ENCODE measurements at regions not wholly inside any gene's neighbourhood (a gene's known extent, or its start where the extent isn't known, plus 50 kb on each side); places are given as distances from the start of the nearest gene placed in this dataset.
"Not testable (repeated sequence)": the region's sequence is repeated elsewhere in the genome, so short reads cannot be mapped to it uniquely, and the experiment has no call there.

GRCh38 chr20:18876394-18876793, 62.8 kb downstream of the SCP2D1 start:
- not testable (repeated sequence) for H3K9ac ChIP-seq (ENCODE audit: low read depth in 1 of 2, low read length in 2 of 2); H3K4me1 ChIP-seq (ENCODE audit: control insufficient read depth in 1 of 2, insufficient read depth in 2 of 2, low read length in 2 of 2); H3K27ac ChIP-seq (ENCODE audit: low read depth, low read length); H3K36me3 ChIP-seq (ENCODE audit: control insufficient read depth in 1 of 2, insufficient read depth in 2 of 2, low read length in 2 of 2); H3K4me3 ChIP-seq (ENCODE audit: low read depth in 1 of 2, low read length in 2 of 2); H3K9me3 ChIP-seq (ENCODE audit: control insufficient read depth in 1 of 2, low read length in 2 of 2); H3K27me3 ChIP-seq (ENCODE audit: control insufficient read depth in 1 of 2, insufficient read depth in 2 of 2, low read length in 2 of 2)

GRCh38 chr20:18879262-18879661, 65.7 kb downstream of the SCP2D1 start:
- Histone ChIP-seq H3K4me3 (ENCODE audit: low read depth in 1 of 2, low read length in 2 of 2) (no peak overlapping the region), H3K27me3 (ENCODE audit: control insufficient read depth in 1 of 2, insufficient read depth in 2 of 2, low read length in 2 of 2) (no peaks in the 10 kb centered on the region), H3K9ac (ENCODE audit: low read depth in 1 of 2, low read length in 2 of 2) (no peak overlapping the region), H3K4me1 (ENCODE audit: control insufficient read depth in 1 of 2, insufficient read depth in 2 of 2, low read length in 2 of 2) (no peaks in the 10 kb centered on the region), H3K9me3 (ENCODE audit: control insufficient read depth in 1 of 2, low read length in 2 of 2) (peaks cover 0 to 3% of the 10 kb centered on the region in 2 donors), H3K27ac (ENCODE audit: low read depth, low read length) (no peak overlapping the region), H3K36me3 (ENCODE audit: control insufficient read depth in 1 of 2, insufficient read depth in 2 of 2, low read length in 2 of 2) (no peaks in the 10 kb centered on the region)

- H3K4me3 ChIP-seq (ENCODE audit: low read depth in 1 of 2, low read length in 2 of 2) = no peak overlapping the region
- H3K27me3 ChIP-seq (ENCODE audit: control insufficient read depth in 1 of 2, insufficient read depth in 2 of 2, low read length in 2 of 2) = no peaks in the 10 kb centered on the region
- H3K9me3 ChIP-seq (ENCODE audit: control insufficient read depth in 1 of 2, low read length in 2 of 2) = no peaks in the 10 kb centered on the region
- no peaks in the 10 kb centered on the region for H3K36me3 ChIP-seq (ENCODE audit: control insufficient read depth in 1 of 2, insufficient read depth in 2 of 2, low read length in 2 of 2)
- no peaks in the 10 kb centered on the region for H3K4me1 ChIP-seq (ENCODE audit: control insufficient read depth in 1 of 2, insufficient read depth in 2 of 2, low read length in 2 of 2)
- H3K27ac ChIP-seq (ENCODE audit: low read depth, low read length) = no peak overlapping the region
- no peak overlapping the region for H3K9ac ChIP-seq (ENCODE audit: low read depth in 1 of 2, low read length in 2 of 2)
These were observed 73.2 kb downstream of the SCP2D1 start for GRCh38 chr20:18886756-18887155.

- H3K9ac ChIP-seq (ENCODE audit: low read depth in 1 of 2, low read length in 2 of 2) = no peak overlapping the region
- no peaks in the 10 kb centered on the region for H3K9me3 ChIP-seq (ENCODE audit: control insufficient read depth in 1 of 2, low read length in 2 of 2)
- H3K4me1 ChIP-seq (ENCODE audit: control insufficient read depth in 1 of 2, insufficient read depth in 2 of 2, low read length in 2 of 2) = no peaks in the 10 kb centered on the region
- no peaks in the 10 kb centered on the region for H3K36me3 ChIP-seq (ENCODE audit: control insufficient read depth in 1 of 2, insufficient read depth in 2 of 2, low read length in 2 of 2)
- H3K27me3 ChIP-seq (ENCODE audit: control insufficient read depth in 1 of 2, insufficient read depth in 2 of 2, low read length in 2 of 2) = no peaks in the 10 kb centered on the region
- no peak overlapping the region for H3K27ac ChIP-seq (ENCODE audit: low read depth, low read length)
- no peak overlapping the region for H3K4me3 ChIP-seq (ENCODE audit: low read depth in 1 of 2, low read length in 2 of 2)
These were observed 88.6 kb downstream of the SCP2D1 start for GRCh38 chr20:18901980-18902737.

- H3K9ac ChIP-seq (ENCODE audit: low read depth in 1 of 2, low read length in 2 of 2) = no peak overlapping the region
- H3K27me3 ChIP-seq (ENCODE audit: control insufficient read depth in 1 of 2, insufficient read depth in 2 of 2, low read length in 2 of 2) = no peaks in the 10 kb centered on the region
- H3K4me1 ChIP-seq (ENCODE audit: control insufficient read depth in 1 of 2, insufficient read depth in 2 of 2, low read length in 2 of 2) = no peaks in the 10 kb centered on the region
- H3K36me3 ChIP-seq (ENCODE audit: control insufficient read depth in 1 of 2, insufficient read depth in 2 of 2, low read length in 2 of 2) = no peaks in the 10 kb centered on the region
- H3K4me3 ChIP-seq (ENCODE audit: low read depth in 1 of 2, low read length in 2 of 2) = no peak overlapping the region
- H3K27ac ChIP-seq (ENCODE audit: low read depth, low read length) = no peak overlapping the region
- H3K9me3 ChIP-seq (ENCODE audit: control insufficient read depth in 1 of 2, low read length in 2 of 2) = no peaks in the 10 kb centered on the region
These were observed 90.6 kb downstream of the SCP2D1 start for GRCh38 chr20:18904192-18904591.

- Histone ChIP-seq H3K27ac (ENCODE audit: low read depth, low read length) (no peak overlapping the region), H3K27me3 (ENCODE audit: control insufficient read depth in 1 of 2, insufficient read depth in 2 of 2, low read length in 2 of 2) (no peaks in the 10 kb centered on the region), H3K36me3 (ENCODE audit: control insufficient read depth in 1 of 2, insufficient read depth in 2 of 2, low read length in 2 of 2) (no peaks in the 10 kb centered on the region), H3K4me1 (ENCODE audit: control insufficient read depth in 1 of 2, insufficient read depth in 2 of 2, low read length in 2 of 2) (no peaks in the 10 kb centered on the region), H3K9me3 (ENCODE audit: control insufficient read depth in 1 of 2, low read length in 2 of 2) (no peaks in the 10 kb centered on the region), H3K4me3 (ENCODE audit: low read depth in 1 of 2, low read length in 2 of 2) (no peak overlapping the region), H3K9ac (ENCODE audit: low read depth in 1 of 2, low read length in 2 of 2) (no peak overlapping the region)
These were observed 91.0 kb downstream of the SCP2D1 start for GRCh38 chr20:18904624-18905023.

- Histone ChIP-seq H3K4me3 (ENCODE audit: low read depth in 1 of 2, low read length in 2 of 2) (no peak overlapping the region), H3K27me3 (ENCODE audit: control insufficient read depth in 1 of 2, insufficient read depth in 2 of 2, low read length in 2 of 2) (no peaks in the 10 kb centered on the region), H3K4me1 (ENCODE audit: control insufficient read depth in 1 of 2, insufficient read depth in 2 of 2, low read length in 2 of 2) (peaks cover 0 to 4% of the 10 kb centered on the region in 2 donors), H3K27ac (ENCODE audit: low read depth, low read length) (no peak overlapping the region), H3K36me3 (ENCODE audit: control insufficient read depth in 1 of 2, insufficient read depth in 2 of 2, low read length in 2 of 2) (no peaks in the 10 kb centered on the region), H3K9me3 (ENCODE audit: control insufficient read depth in 1 of 2, low read length in 2 of 2) (no peaks in the 10 kb centered on the region), H3K9ac (ENCODE audit: low read depth in 1 of 2, low read length in 2 of 2) (no peak overlapping the region)
These were observed 92.5 kb downstream of the SCP2D1 start for GRCh38 chr20:18906046-18906445.

- Histone ChIP-seq H3K36me3 (ENCODE audit: control insufficient read depth in 1 of 2, insufficient read depth in 2 of 2, low read length in 2 of 2) (no peaks in the 10 kb centered on the region), H3K9ac (ENCODE audit: low read depth in 1 of 2, low read length in 2 of 2) (no peak overlapping the region), H3K4me3 (ENCODE audit: low read depth in 1 of 2, low read length in 2 of 2) (no peak overlapping the region), H3K27ac (ENCODE audit: low read depth, low read length) (no peak overlapping the region), H3K27me3 (ENCODE audit: control insufficient read depth in 1 of 2, insufficient read depth in 2 of 2, low read length in 2 of 2) (no peaks in the 10 kb centered on the region), H3K4me1 (ENCODE audit: control insufficient read depth in 1 of 2, insufficient read depth in 2 of 2, low read length in 2 of 2) (peaks cover 0 to 5% of the 10 kb centered on the region in 2 donors), H3K9me3 (ENCODE audit: control insufficient read depth in 1 of 2, low read length in 2 of 2) (no peaks in the 10 kb centered on the region)
These were observed 93.8 kb downstream of the SCP2D1 start for GRCh38 chr20:18907353-18907752.

- H3K9ac ChIP-seq (ENCODE audit: low read depth in 1 of 2, low read length in 2 of 2) = no peak overlapping the region
- H3K36me3 ChIP-seq (ENCODE audit: control insufficient read depth in 1 of 2, insufficient read depth in 2 of 2, low read length in 2 of 2) = no peaks in the 10 kb centered on the region
- no peaks in the 10 kb centered on the region for H3K27me3 ChIP-seq (ENCODE audit: control insufficient read depth in 1 of 2, insufficient read depth in 2 of 2, low read length in 2 of 2)
- H3K27ac ChIP-seq (ENCODE audit: low read depth, low read length) = no peak overlapping the region
- peaks cover 0 to 5% of the 10 kb centered on the region in 2 donors for H3K4me1 ChIP-seq (ENCODE audit: control insufficient read depth in 1 of 2, insufficient read depth in 2 of 2, low read length in 2 of 2)
- H3K9me3 ChIP-seq (ENCODE audit: control insufficient read depth in 1 of 2, low read length in 2 of 2) = no peaks in the 10 kb centered on the region
- no peak overlapping the region for H3K4me3 ChIP-seq (ENCODE audit: low read depth in 1 of 2, low read length in 2 of 2)
These were observed 94.5 kb downstream of the SCP2D1 start for GRCh38 chr20:18908109-18908508.

GRCh38 chr20:18909254-18909653, 95.7 kb downstream of the SCP2D1 start:
- peaks cover 0 to 5% of the 10 kb centered on the region in 2 donors for H3K4me1 ChIP-seq (ENCODE audit: control insufficient read depth in 1 of 2, insufficient read depth in 2 of 2, low read length in 2 of 2)
- H3K9me3 ChIP-seq (ENCODE audit: control insufficient read depth in 1 of 2, low read length in 2 of 2) = no peaks in the 10 kb centered on the region
- no peak overlapping the region for H3K27ac ChIP-seq (ENCODE audit: low read depth, low read length)
- no peaks in the 10 kb centered on the region for H3K36me3 ChIP-seq (ENCODE audit: control insufficient read depth in 1 of 2, insufficient read depth in 2 of 2, low read length in 2 of 2)
- H3K4me3 ChIP-seq (ENCODE audit: low read depth in 1 of 2, low read length in 2 of 2) = no peak overlapping the region
- no peaks in the 10 kb centered on the region for H3K27me3 ChIP-seq (ENCODE audit: control insufficient read depth in 1 of 2, insufficient read depth in 2 of 2, low read length in 2 of 2)
- no peak overlapping the region for H3K9ac ChIP-seq (ENCODE audit: low read depth in 1 of 2, low read length in 2 of 2)
